HepG2 (cell line): ENCODE measurements at regions not wholly inside any gene's neighbourhood (a gene's known extent, or its start where the extent isn't known, plus 50 kb on each side); places are given as distances from the start of the nearest gene placed in this dataset.

ENCODE experiments used
- ATAC-seq: fragments of 200-7000 bp; cut with Tn5 transposase; 3 replicates; pipeline ENCODE4 v1.9.1; 2020; ENCODE audit warnings: mild to moderate bottlenecking, moderate library complexity
- BruUV-seq: library from RNA; stranded (reverse); fragments of 400-500 nt; replicated peaks from 2 replicates; lab custom pipeline; 2021; lab: Mats Ljungman, UMichigan
- CTCF ChIA-PET: fragments of 300-600 bp; formaldehyde crosslinking; extraction: SDS; loops from one replicate; lab custom pipeline; 2021; ENCODE audit warnings: low total read pairs, inconsistent platforms, low intra/inter-chr PET ratio; lab: Yijun Ruan, JAX
- POLR2A ChIA-PET: fragments of 350-600 bp; sonication (Branson Sonifier 250); formaldehyde crosslinking; loops from one replicate; lab custom pipeline; 2020; ENCODE audit warnings: antibody characterized with exemption, inconsistent platforms; lab: Yijun Ruan, JAX
- DNase-seq: peaks from one replicate; pipeline ENCODE4 v3.0.0-alpha.2; 2015; ENCODE audit warnings: low spot score
- FAIRE-seq: peaks from 3 replicates; lab custom pipeline; 2011; peaks lifted over from hg19 to GRCh38; lab: Jason Lieb, UNC
- H2AFZ ChIP-seq: one replicate; pipeline ENCODE4 v1.6.1; 2011; ENCODE audit warnings: low read length, inconsistent platforms
- H3K27ac ChIP-seq: fragments of 300-600 bp; 3 replicates; pipeline ENCODE4 v1.8.0; 2011; ENCODE audit warnings: mixed run types, mild to moderate bottlenecking, mixed read lengths, low read length, inconsistent platforms; ENCODE audit not compliant: insufficient read depth; ENCODE audit errors: extremely low read length
- H3K27me3 ChIP-seq, 2 experiments: fragments of 200-600 bp in 1 of 2; 2 replicates in 1 of 2; 3 replicates in 1 of 2; pipeline versions ENCODE4 v1.6.0 to v1.8.0; 2011; ENCODE audit warnings: low read length in 2 of 2, mild to moderate bottlenecking in 2 of 2, moderate library complexity in 2 of 2, inconsistent platforms in 1 of 2; ENCODE audit not compliant: insufficient read depth in 2 of 2, control insufficient read depth in 1 of 2
- H3K36me3 ChIP-seq, 2 experiments: fragments of 200-600 bp in 1 of 2; replicated peaks in 1 of 2; 2 replicates in 1 of 2; 3 replicates in 1 of 2; pipeline versions ENCODE4 v1.5.1 to v1.8.0; 2011; ENCODE audit warnings: low read length in 2 of 2, inconsistent platforms in 1 of 2; ENCODE audit not compliant: insufficient read depth in 2 of 2, control insufficient read depth in 1 of 2
- H3K4me1 ChIP-seq: 2 replicates; pipeline ENCODE4 v1.5.1; 2012; ENCODE audit warnings: low read length, inconsistent platforms; ENCODE audit not compliant: insufficient read depth
- H3K4me2 ChIP-seq: 2 replicates; pipeline ENCODE4 v1.6.0; 2011; ENCODE audit warnings: low read depth, low read length, inconsistent platforms
- H3K4me3 ChIP-seq, 3 experiments: fragments of 200-600 bp in 1 of 3; sonication (generic), shearing (Covaris generic) in 1 of 3; replicated peaks in 1 of 3; 2 replicates each; pipeline ENCODE4 v1.5.1; 2011 to 2016; ENCODE audit warnings: low read length in 3 of 3, inconsistent platforms in 2 of 3, low read depth in 2 of 3, mild to moderate bottlenecking in 2 of 3, control low read depth in 1 of 3, mixed read lengths in 1 of 3; ENCODE audit not compliant: insufficient read depth in 1 of 3
- H3K79me2 ChIP-seq: one replicate; pipeline ENCODE4 v1.6.1; 2011; ENCODE audit warnings: low read length, inconsistent platforms; ENCODE audit not compliant: insufficient read depth
- H3K9ac ChIP-seq: 2 replicates; pipeline ENCODE4 v1.6.0; 2011; ENCODE audit warnings: mild to moderate bottlenecking, low read depth, low read length, inconsistent platforms; ENCODE audit not compliant: insufficient read depth
- H3K9me3 ChIP-seq: 2 replicates; pipeline ENCODE4 v1.5.1; 2012; ENCODE audit warnings: mild to moderate bottlenecking, low read length
- H4K20me1 ChIP-seq: 2 replicates; pipeline ENCODE4 v1.6.0; 2011; ENCODE audit warnings: inconsistent platforms, mild to moderate bottlenecking, low read length, moderate library complexity; ENCODE audit not compliant: insufficient read depth
- CHD2 ChIP-seq: IDR thresholded peaks from 2 replicates; pipeline ENCODE4 v1.6.1; 2011; ENCODE audit warnings: low read depth, low read length, improper control_type of control experiment
- POLR2A ChIP-seq, 2 experiments: IDR thresholded peaks; 2 replicates each; pipeline ENCODE4 v1.6.1; 2011; ENCODE audit warnings: low read depth in 2 of 2, low read length in 2 of 2, mild to moderate bottlenecking in 1 of 2, moderate library complexity in 1 of 2; ENCODE audit not compliant: insufficient read depth in 1 of 2
- ZIK1 ChIP-seq: sonication (generic); formaldehyde crosslinking; IDR thresholded peaks from 2 replicates; pipeline ENCODE4 v1.5.0; 2020; ENCODE audit warnings: mild to moderate bottlenecking, low read depth, missing genetic modification reagents, borderline replicate concordance
- ZNF33B ChIP-seq: sonication (generic); formaldehyde crosslinking; IDR thresholded peaks from 2 replicates; pipeline ENCODE4 v1.5.1; 2020; ENCODE audit warnings: mild to moderate bottlenecking, missing genetic modification reagents
- ZNF788 ChIP-seq: sonication (generic); formaldehyde crosslinking; IDR thresholded peaks from 2 replicates; pipeline ENCODE4 v1.5.0; 2020; ENCODE audit warnings: mild to moderate bottlenecking, missing genetic modification reagents, borderline replicate concordance
- WGBS: methylation state at CpG from one replicate; pipeline ENCODE4 v1.1.6; 2017; ENCODE audit warnings: low lambda C conversion rate; 5-methylcytosine and 5-hydroxymethylcytosine counted together
- in situ Hi-C: cut with HindIII; loops from 2 replicates; pipeline ENCODE4 v1.10.0; 2017; ENCODE audit warnings: low pct_unique_long_range_greater_than_20kb; ENCODE audit not compliant: extremely low pct_ligation_motif_present
- intact Hi-C: fragments of 100-400 bp; cut with micrococcal nuclease; formaldehyde crosslinking; loops from one replicate; pipeline ENCODE4 v1.10.0; 2022; ENCODE audit not compliant: unreplicated experiment
- TF ChIP-seq, protein P1 (sequence below): sonication (generic); formaldehyde crosslinking; IDR thresholded peaks from 2 replicates; pipeline ENCODE4 v1.4.0; 2020; ENCODE audit warnings: missing genetic modification reagents
- TF ChIP-seq, protein P2 (sequence below): sonication (generic); formaldehyde crosslinking; IDR thresholded peaks from 2 replicates; pipeline ENCODE4 v1.8.1; 2023; ENCODE audit warnings: mild to moderate bottlenecking, missing genetic modification reagents
- TF ChIP-seq, protein P3 (sequence below): sonication (generic); formaldehyde crosslinking; IDR thresholded peaks from 2 replicates; pipeline ENCODE4 v1.8.1; 2023; ENCODE audit warnings: missing genetic modification reagents, inconsistent platforms, borderline replicate concordance
- TF ChIP-seq, protein P4 (sequence below): sonication (generic); formaldehyde crosslinking; IDR thresholded peaks from 2 replicates; pipeline ENCODE4 v1.5.0; 2020; ENCODE audit warnings: mild to moderate bottlenecking, missing genetic modification reagents, borderline replicate concordance
- TF ChIP-seq, protein P5 (sequence below), 2 experiments: sonication (generic) in 1 of 2; formaldehyde crosslinking in 1 of 2; IDR thresholded peaks; 2 replicates each; pipeline versions ENCODE4 v1.4.0 to v1.6.1; 2018 to 2020; ENCODE audit warnings: missing genetic modification reagents in 2 of 2, borderline replicate concordance in 1 of 2, low read depth in 1 of 2, mild to moderate bottlenecking in 1 of 2, missing biosample characterization in 1 of 2

DNA sequence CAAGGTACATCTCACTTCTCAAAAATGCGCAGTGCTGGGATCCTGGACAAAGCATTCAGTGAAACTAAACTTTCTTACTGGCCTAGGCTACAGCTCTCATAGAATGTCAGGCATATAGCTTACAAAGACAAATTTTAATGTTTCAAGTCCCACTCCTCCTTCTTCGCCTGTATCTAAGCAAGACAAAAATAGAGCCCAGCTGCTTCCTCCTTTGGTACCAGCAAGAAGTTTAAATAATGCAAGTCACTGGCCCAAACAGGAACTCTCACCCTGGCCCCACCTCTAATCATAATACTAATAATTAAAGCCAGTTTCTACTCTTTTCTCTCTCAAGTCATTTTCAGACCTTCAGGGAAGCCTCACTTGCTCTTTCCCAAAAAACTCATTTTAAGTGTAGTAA is 1267.9 kb downstream of the MRPL39 start:
- no peaks in the 10 kb centered on the region for H3K79me2 ChIP-seq
- WGBS = 8% methylated on average over 2 of the region's 2 CpGs
- no peak for FAIRE-seq
- TF ChIP-seq, protein P1, sequence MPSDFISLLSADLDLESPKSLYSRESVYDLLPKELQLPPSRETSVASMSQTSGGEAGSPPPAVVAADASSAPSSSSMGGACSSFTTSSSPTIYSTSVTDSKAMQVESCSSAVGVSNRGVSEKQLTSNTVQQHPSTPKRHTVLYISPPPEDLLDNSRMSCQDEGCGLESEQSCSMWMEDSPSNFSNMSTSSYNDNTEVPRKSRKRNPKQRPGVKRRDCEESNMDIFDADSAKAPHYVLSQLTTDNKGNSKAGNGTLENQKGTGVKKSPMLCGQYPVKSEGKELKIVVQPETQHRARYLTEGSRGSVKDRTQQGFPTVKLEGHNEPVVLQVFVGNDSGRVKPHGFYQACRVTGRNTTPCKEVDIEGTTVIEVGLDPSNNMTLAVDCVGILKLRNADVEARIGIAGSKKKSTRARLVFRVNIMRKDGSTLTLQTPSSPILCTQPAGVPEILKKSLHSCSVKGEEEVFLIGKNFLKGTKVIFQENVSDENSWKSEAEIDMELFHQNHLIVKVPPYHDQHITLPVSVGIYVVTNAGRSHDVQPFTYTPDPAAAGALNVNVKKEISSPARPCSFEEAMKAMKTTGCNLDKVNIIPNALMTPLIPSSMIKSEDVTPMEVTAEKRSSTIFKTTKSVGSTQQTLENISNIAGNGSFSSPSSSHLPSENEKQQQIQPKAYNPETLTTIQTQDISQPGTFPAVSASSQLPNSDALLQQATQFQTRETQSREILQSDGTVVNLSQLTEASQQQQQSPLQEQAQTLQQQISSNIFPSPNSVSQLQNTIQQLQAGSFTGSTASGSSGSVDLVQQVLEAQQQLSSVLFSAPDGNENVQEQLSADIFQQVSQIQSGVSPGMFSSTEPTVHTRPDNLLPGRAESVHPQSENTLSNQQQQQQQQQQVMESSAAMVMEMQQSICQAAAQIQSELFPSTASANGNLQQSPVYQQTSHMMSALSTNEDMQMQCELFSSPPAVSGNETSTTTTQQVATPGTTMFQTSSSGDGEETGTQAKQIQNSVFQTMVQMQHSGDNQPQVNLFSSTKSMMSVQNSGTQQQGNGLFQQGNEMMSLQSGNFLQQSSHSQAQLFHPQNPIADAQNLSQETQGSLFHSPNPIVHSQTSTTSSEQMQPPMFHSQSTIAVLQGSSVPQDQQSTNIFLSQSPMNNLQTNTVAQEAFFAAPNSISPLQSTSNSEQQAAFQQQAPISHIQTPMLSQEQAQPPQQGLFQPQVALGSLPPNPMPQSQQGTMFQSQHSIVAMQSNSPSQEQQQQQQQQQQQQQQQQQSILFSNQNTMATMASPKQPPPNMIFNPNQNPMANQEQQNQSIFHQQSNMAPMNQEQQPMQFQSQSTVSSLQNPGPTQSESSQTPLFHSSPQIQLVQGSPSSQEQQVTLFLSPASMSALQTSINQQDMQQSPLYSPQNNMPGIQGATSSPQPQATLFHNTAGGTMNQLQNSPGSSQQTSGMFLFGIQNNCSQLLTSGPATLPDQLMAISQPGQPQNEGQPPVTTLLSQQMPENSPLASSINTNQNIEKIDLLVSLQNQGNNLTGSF (CRISPR knock-in tag) = no peak
- TF ChIP-seq POLR2A (IDR thresholded peaks at IDR 0.05; ENCODE audit: insufficient read depth in 1 of 2, low read depth in 2 of 2, low read length in 2 of 2) = no peak
- TF ChIP-seq, protein P2, sequence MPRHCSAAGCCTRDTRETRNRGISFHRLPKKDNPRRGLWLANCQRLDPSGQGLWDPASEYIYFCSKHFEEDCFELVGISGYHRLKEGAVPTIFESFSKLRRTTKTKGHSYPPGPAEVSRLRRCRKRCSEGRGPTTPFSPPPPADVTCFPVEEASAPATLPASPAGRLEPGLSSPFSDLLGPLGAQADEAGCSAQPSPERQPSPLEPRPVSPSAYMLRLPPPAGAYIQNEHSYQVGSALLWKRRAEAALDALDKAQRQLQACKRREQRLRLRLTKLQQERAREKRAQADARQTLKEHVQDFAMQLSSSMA = no peak
- TF ChIP-seq CHD2 = no peak
- no peak for TF ChIP-seq ZNF788 (CRISPR knock-in tag)
- TF ChIP-seq, protein P3, sequence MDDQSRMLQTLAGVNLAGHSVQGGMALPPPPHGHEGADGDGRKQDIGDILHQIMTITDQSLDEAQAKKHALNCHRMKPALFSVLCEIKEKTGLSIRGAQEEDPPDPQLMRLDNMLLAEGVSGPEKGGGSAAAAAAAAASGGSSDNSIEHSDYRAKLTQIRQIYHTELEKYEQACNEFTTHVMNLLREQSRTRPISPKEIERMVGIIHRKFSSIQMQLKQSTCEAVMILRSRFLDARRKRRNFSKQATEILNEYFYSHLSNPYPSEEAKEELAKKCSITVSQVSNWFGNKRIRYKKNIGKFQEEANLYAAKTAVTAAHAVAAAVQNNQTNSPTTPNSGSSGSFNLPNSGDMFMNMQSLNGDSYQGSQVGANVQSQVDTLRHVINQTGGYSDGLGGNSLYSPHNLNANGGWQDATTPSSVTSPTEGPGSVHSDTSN (CRISPR knock-in tag) = no peak
- TF ChIP-seq, protein P4, sequence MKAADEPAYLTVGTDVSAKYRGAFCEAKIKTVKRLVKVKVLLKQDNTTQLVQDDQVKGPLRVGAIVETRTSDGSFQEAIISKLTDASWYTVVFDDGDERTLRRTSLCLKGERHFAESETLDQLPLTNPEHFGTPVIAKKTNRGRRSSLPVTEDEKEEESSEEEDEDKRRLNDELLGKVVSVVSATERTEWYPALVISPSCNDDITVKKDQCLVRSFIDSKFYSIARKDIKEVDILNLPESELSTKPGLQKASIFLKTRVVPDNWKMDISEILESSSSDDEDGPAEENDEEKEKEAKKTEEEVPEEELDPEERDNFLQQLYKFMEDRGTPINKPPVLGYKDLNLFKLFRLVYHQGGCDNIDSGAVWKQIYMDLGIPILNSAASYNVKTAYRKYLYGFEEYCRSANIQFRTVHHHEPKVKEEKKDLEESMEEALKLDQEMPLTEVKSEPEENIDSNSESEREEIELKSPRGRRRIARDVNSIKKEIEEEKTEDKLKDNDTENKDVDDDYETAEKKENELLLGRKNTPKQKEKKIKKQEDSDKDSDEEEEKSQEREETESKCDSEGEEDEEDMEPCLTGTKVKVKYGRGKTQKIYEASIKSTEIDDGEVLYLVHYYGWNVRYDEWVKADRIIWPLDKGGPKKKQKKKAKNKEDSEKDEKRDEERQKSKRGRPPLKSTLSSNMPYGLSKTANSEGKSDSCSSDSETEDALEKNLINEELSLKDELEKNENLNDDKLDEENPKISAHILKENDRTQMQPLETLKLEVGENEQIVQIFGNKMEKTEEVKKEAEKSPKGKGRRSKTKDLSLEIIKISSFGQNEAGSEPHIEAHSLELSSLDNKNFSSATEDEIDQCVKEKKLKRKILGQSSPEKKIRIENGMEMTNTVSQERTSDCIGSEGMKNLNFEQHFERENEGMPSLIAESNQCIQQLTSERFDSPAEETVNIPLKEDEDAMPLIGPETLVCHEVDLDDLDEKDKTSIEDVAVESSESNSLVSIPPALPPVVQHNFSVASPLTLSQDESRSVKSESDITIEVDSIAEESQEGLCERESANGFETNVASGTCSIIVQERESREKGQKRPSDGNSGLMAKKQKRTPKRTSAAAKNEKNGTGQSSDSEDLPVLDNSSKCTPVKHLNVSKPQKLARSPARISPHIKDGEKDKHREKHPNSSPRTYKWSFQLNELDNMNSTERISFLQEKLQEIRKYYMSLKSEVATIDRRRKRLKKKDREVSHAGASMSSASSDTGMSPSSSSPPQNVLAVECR (CRISPR knock-in tag) = no peak
- no peak for TF ChIP-seq ZIK1 (CRISPR knock-in tag)
- no peak for TF ChIP-seq ZNF33B (CRISPR knock-in tag)
- TF ChIP-seq, protein P5, sequence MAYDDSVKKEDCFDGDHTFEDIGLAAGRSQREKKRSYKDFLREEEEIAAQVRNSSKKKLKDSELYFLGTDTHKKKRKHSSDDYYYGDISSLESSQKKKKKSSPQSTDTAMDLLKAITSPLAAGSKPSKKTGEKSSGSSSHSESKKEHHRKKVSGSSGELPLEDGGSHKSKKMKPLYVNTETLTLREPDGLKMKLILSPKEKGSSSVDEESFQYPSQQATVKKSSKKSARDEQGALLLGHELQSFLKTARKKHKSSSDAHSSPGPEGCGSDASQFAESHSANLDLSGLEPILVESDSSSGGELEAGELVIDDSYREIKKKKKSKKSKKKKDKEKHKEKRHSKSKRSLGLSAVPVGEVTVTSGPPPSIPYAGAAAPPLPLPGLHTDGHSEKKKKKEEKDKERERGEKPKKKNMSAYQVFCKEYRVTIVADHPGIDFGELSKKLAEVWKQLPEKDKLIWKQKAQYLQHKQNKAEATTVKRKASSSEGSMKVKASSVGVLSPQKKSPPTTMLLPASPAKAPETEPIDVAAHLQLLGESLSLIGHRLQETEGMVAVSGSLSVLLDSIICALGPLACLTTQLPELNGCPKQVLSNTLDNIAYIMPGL (CRISPR knock-in tag; IDR thresholded peaks at IDR 0.05; ENCODE audit: borderline replicate concordance in 1 of 2, low read depth in 1 of 2) = no peak

More for the DNA sequence above, 1267.9 kb downstream of the MRPL39 start:
- H3K4me1 ChIP-seq = no peaks in the 10 kb centered on the region
- ChIA-PET CTCF (no interaction called here), POLR2A (no interaction called here)
- H3K4me2 ChIP-seq = no peak overlapping the region
- H3K27me3 ChIP-seq = no peaks in the 10 kb centered on the region
- no peak for DNase-seq
- no peak overlapping the region for H3K9ac ChIP-seq
- H3K27ac ChIP-seq = no peak overlapping the region
- H3K4me3 ChIP-seq = no peak overlapping the region
- BruUV-seq = no TSS peak
- H2AFZ ChIP-seq = no peak overlapping the region
- in situ Hi-C loops = no loop called here
- intact Hi-C loops = no loop called here
- no peaks in the 10 kb centered on the region for H4K20me1 ChIP-seq
- no peak for ATAC-seq
- H3K9me3 ChIP-seq = peaks cover 77% of the 10 kb centered on the region
- no peaks in the 10 kb centered on the region for H3K36me3 ChIP-seq
